NB4 (cell line): ENCODE measurements at regions not wholly inside any gene's neighbourhood (a gene's known extent, or its start where the extent isn't known, plus 50 kb on each side); places are given as distances from the start of the nearest gene placed in this dataset.

Experiments
- CTCF ChIP-seq: IDR thresholded peaks from one replicate; pipeline ENCODE4 v1.5.1; 2012; ENCODE audit warnings: low read depth, low read length
- POLR2A ChIP-seq: IDR thresholded peaks from 2 replicates; pipeline ENCODE4 v1.6.1; 2011; ENCODE audit warnings: mild to moderate bottlenecking; ENCODE audit not compliant: insufficient read length; ENCODE audit errors: extremely low read depth

- no peak for TF ChIP-seq POLR2A
- no peak for TF ChIP-seq CTCF
Observed at GRCh38 chr16:79375351-79375750, 225.2 kb downstream of the MAF start.
